ENCODE measurements at regions not wholly inside any gene's neighbourhood (a gene's known extent, or its start where the extent isn't known, plus 50 kb on each side); places are given as distances from the start of the nearest gene placed in this dataset.

- TF ChIP-seq POLR2A (IDR thresholded peaks at IDR 0.05) (no peak), CTCF (IDR thresholded peaks at IDR 0.05) (no peak), POLR2AphosphoS5 (IDR thresholded peaks at IDR 0.05) (no peak), EP300 (IDR thresholded peaks at IDR 0.05) (no peak)
- ATAC-seq = no peak
- no peaks in the 10 kb centered on the region for H3K4me1 ChIP-seq
- H3K27me3 ChIP-seq = no peaks in the 10 kb centered on the region
- H3K4me3 ChIP-seq = no peak overlapping the region
- H3K9me3 ChIP-seq = no peaks in the 10 kb centered on the region
- 62 to 78% methylated on average over 2 of the region's 2 CpGs for whole genome bisulfite sequencing, 2 donors (ENCODE audit: low coverage in 1 of 2)
- no peak overlapping the region for H3K27ac ChIP-seq
- no peaks in the 10 kb centered on the region for H3K36me3 ChIP-seq
Observed at GRCh38 chr5:93017849-93018248, 563.2 kb downstream of the NR2F1-AS1 start.

GRCh38 chr5:93017376-93017775 lies 563.6 kb downstream of the NR2F1-AS1 start:
- Histone ChIP-seq H3K36me3 (no peaks in the 10 kb centered on the region), H3K4me3 (no peak overlapping the region), H3K27me3 (no peaks in the 10 kb centered on the region), H3K9me3 (no peaks in the 10 kb centered on the region), H3K27ac (no peak overlapping the region), H3K4me1 (no peaks in the 10 kb centered on the region)
- no peak for ATAC-seq
- TF ChIP-seq POLR2A (IDR thresholded peaks at IDR 0.05) = no peak
- TF ChIP-seq CTCF (IDR thresholded peaks at IDR 0.05) = no peak
- TF ChIP-seq EP300 (IDR thresholded peaks at IDR 0.05) = no peak
- no peak for TF ChIP-seq POLR2AphosphoS5 (IDR thresholded peaks at IDR 0.05)
- WGBS, 2 donors (ENCODE audit: low coverage in 1 of 2) = 88 to 100% methylated on average over 1 of the region's 1 CpG

GRCh38 chr5:93010616-93011015 lies 570.4 kb downstream of the NR2F1-AS1 start:
- no peak for ATAC-seq
- Histone ChIP-seq H3K27me3 (no peaks in the 10 kb centered on the region), H3K36me3 (no peaks in the 10 kb centered on the region), H3K4me1 (no peaks in the 10 kb centered on the region), H3K4me3 (no peak overlapping the region), H3K27ac (no peak overlapping the region), H3K9me3 (no peaks in the 10 kb centered on the region)
- TF ChIP-seq EP300 (IDR thresholded peaks at IDR 0.05) (no peak), POLR2AphosphoS5 (IDR thresholded peaks at IDR 0.05) (no peak), CTCF (IDR thresholded peaks at IDR 0.05) (no peak), POLR2A (IDR thresholded peaks at IDR 0.05) (no peak)
- 56 to 67% methylated on average over 1 of the region's 1 CpG for WGBS, 2 donors (ENCODE audit: low coverage in 1 of 2)

GRCh38 chr5:93010037-93010436 lies 571.0 kb downstream of the NR2F1-AS1 start:
- H3K36me3 ChIP-seq = no peaks in the 10 kb centered on the region
- H3K27ac ChIP-seq = no peak overlapping the region
- H3K27me3 ChIP-seq = no peaks in the 10 kb centered on the region
- 87 to 92% methylated on average over 2 of the region's 2 CpGs for WGBS, 2 donors (ENCODE audit: low coverage in 1 of 2)
- no peak overlapping the region for H3K4me3 ChIP-seq
- no peaks in the 10 kb centered on the region for H3K4me1 ChIP-seq
- no peak for TF ChIP-seq POLR2AphosphoS5 (IDR thresholded peaks at IDR 0.05)
- no peak for TF ChIP-seq CTCF (IDR thresholded peaks at IDR 0.05)
- TF ChIP-seq POLR2A (IDR thresholded peaks at IDR 0.05) = no peak
- no peak for TF ChIP-seq EP300 (IDR thresholded peaks at IDR 0.05)
- ATAC-seq = no peak
- no peaks in the 10 kb centered on the region for H3K9me3 ChIP-seq

- TF ChIP-seq EP300 (IDR thresholded peaks at IDR 0.05) (no peak), CTCF (IDR thresholded peaks at IDR 0.05) (no peak), POLR2AphosphoS5 (IDR thresholded peaks at IDR 0.05) (no peak), POLR2A (IDR thresholded peaks at IDR 0.05) (no peak)
- H3K27me3 ChIP-seq = no peaks in the 10 kb centered on the region
- H3K27ac ChIP-seq = no peak overlapping the region
- no peak for ATAC-seq
- H3K4me3 ChIP-seq = no peak overlapping the region
- H3K9me3 ChIP-seq = no peaks in the 10 kb centered on the region
- WGBS, 2 donors (ENCODE audit: low coverage in 1 of 2) = 68 to 81% methylated on average over 3 to 7 of the region's 7 CpGs
- H3K4me1 ChIP-seq = no peaks in the 10 kb centered on the region
- H3K36me3 ChIP-seq = no peaks in the 10 kb centered on the region
Observed at GRCh38 chr5:93008502-93009207, 572.4 kb downstream of the NR2F1-AS1 start.
